Spleen (tissue), 11 donors: ENCODE measurements at regions not wholly inside any gene's neighbourhood (a gene's known extent, or its start where the extent isn't known, plus 50 kb on each side); places are given as distances from the start of the nearest gene placed in this dataset.

Experiments
- DNase-seq: peaks from one replicate; pipeline ENCODE4 v3.0.0-alpha.2; 2020
- H3K27ac ChIP-seq, 8 donors: fragments of 200-600 bp; sonication (generic) in 7 of 8; 1 replicate in 4 of 8; 2 replicates in 4 of 8; pipeline versions ENCODE4 v1.5.0 to v1.8.0; 2016 to 2021; ENCODE audit warnings: inconsistent platforms in 4 of 8, mild to moderate bottlenecking in 4 of 8, moderate library complexity in 1 of 8
- H3K27me3 ChIP-seq, 7 donors: fragments of 200-600 bp; sonication (generic) in 6 of 7; replicated peaks in 1 of 7; 1 replicate in 4 of 7; 2 replicates in 3 of 7; pipeline versions ENCODE4 v1.5.0 to v1.8.0; 2016 to 2021; ENCODE audit warnings: inconsistent platforms in 3 of 7, mild to moderate bottlenecking in 1 of 7
- H3K36me3 ChIP-seq, 6 donors: fragments of 200-600 bp; sonication (generic) in 5 of 6; 1 replicate in 4 of 6; 2 replicates in 2 of 6; pipeline versions ENCODE4 v1.5.0 to v1.8.0; 2016 to 2021; ENCODE audit warnings: inconsistent platforms in 2 of 6
- H3K4me1 ChIP-seq, 6 donors: fragments of 200-600 bp; sonication (generic) in 5 of 6; 1 replicate in 3 of 6; 2 replicates in 3 of 6; pipeline versions ENCODE4 v1.5.0 to v1.8.0; 2016 to 2021; ENCODE audit warnings: inconsistent platforms in 3 of 6
- H3K4me3 ChIP-seq, 8 donors: fragments of 200-600 bp; sonication (generic) in 7 of 8; 1 replicate in 4 of 8; 2 replicates in 4 of 8; pipeline versions ENCODE4 v1.5.0 to v1.8.0; 2016 to 2021; ENCODE audit warnings: inconsistent platforms in 4 of 8, mild to moderate bottlenecking in 4 of 8, moderate library complexity in 2 of 8
- H3K9me3 ChIP-seq, 8 donors: fragments of 200-600 bp; sonication (generic) in 7 of 8; 1 replicate in 4 of 8; 2 replicates in 4 of 8; pipeline versions ENCODE4 v1.5.0 to v1.8.0; 2016 to 2021; ENCODE audit warnings: inconsistent platforms in 4 of 8
- CTCF ChIP-seq, 11 experiments: fragments of 200-600 bp in 7 of 11; fragments of 450-650 bp in 4 of 11; sonication (generic) in 4 of 11; IDR thresholded peaks in 8 of 11; conservative IDR thresholded peaks in 3 of 11; 1 replicate in 7 of 11; 2 replicates in 4 of 11; pipeline versions ENCODE4 v1.4.0 to v1.8.0; 2016 to 2021; ENCODE audit warnings: antibody characterized with exemption in 11 of 11, inconsistent platforms in 4 of 11, mild to moderate bottlenecking in 1 of 11
- POLR2A ChIP-seq, 3 donors: fragments of 450-650 bp; IDR thresholded peaks; one replicate each; pipeline ENCODE4 v1.5.1; 2017; ENCODE audit warnings: antibody characterized with exemption in 3 of 3, mild to moderate bottlenecking in 1 of 3
- POLR2AphosphoS5 ChIP-seq, 3 donors: sonication (generic); formaldehyde crosslinking; IDR thresholded peaks; one replicate each; pipeline ENCODE4 v1.5.1; 2017; ENCODE audit warnings: antibody characterized with exemption in 3 of 3
- WGBS, 5 donors: extraction: QIAGEN DNeasy Blood & Tissue Kit in 3 of 5; methylation state at CpG; one replicate each; pipeline versions ENCODE4 v1.1.5 to v1.1.7; 2013 to 2018; 5-methylcytosine and 5-hydroxymethylcytosine counted together
- intact Hi-C: fragments of 100-400 bp; cut with DNase I; formaldehyde crosslinking; loops from one replicate; pipeline ENCODE4 v1.15.0; 2023; ENCODE audit warnings: low total_unique reads
- donor health status: healthy with polysubstance abuse.
- donor health status: DM: no; HTN: no; CAD: no; lungs with moderate emphysema.
- donor health status: DM: no; HTN: no; CAD: no.
- donor health status: Bipolar disorder and iron deficiency.
- donor health status: healthy.
- donor health status: DM: no; HTN: no; CAD: no.
- donor health status: DM: yes; HTN: yes; CAD: no.

- Histone ChIP-seq H3K4me1 (peaks cover 0 to 10% (median 0%) of the 10 kb centered on the region in 6 donors), H3K27ac (no peak overlapping the region), H3K9me3 (no peaks in the 10 kb centered on the region), H3K4me3 (no peak overlapping the region), H3K27me3 (no peaks in the 10 kb centered on the region), H3K36me3 (no peaks in the 10 kb centered on the region)
- DNase-seq = no peak
- no peak for TF ChIP-seq POLR2A (IDR thresholded peaks at IDR 0.05)
- no peak for TF ChIP-seq CTCF (IDR thresholded peaks at IDR 0.05 in 8 of 11, conservative IDR thresholded peaks at IDR 0.05 in 3 of 11)
- no peak for TF ChIP-seq POLR2AphosphoS5 (IDR thresholded peaks at IDR 0.05)
- intact Hi-C loops = no loop called here
- WGBS, 5 donors = 40 to 76% (median 65%) methylated on average over 1 of the region's 1 CpG
Observed at GRCh38 chr6:164398647-164399046, 910.8 kb downstream of the C6orf118 start.

- H3K4me1 ChIP-seq = peaks cover 0 to 10% (median 0%) of the 10 kb centered on the region in 6 donors
- no peaks in the 10 kb centered on the region for H3K9me3 ChIP-seq
- intact Hi-C loops = no loop called here
- no peak for DNase-seq
- no peaks in the 10 kb centered on the region for H3K36me3 ChIP-seq
- peak overlapping the region in 5 of 8 donors; percentile 2 to 52 (median 10) for H3K4me3 ChIP-seq
- 57 to 67% (median 62%) methylated on average over 9 of the region's 9 CpGs for WGBS, 5 donors
- TF ChIP-seq CTCF (IDR thresholded peaks at IDR 0.05 in 8 of 11, conservative IDR thresholded peaks at IDR 0.05 in 3 of 11) (no peak), POLR2A (IDR thresholded peaks at IDR 0.05) (no peak), POLR2AphosphoS5 (IDR thresholded peaks at IDR 0.05) (no peak)
- peak overlapping the region in 5 of 8 donors; percentile 29 to 59 (median 49) for H3K27ac ChIP-seq
- no peaks in the 10 kb centered on the region for H3K27me3 ChIP-seq
Observed at GRCh38 chr6:164396071-164397047, 913.0 kb downstream of the C6orf118 start.

- no peak overlapping the region for H3K4me3 ChIP-seq
- intact Hi-C loops = no loop called here
- H3K27ac ChIP-seq = no peak overlapping the region
- WGBS, 5 donors = 73 to 95% (median 84%) methylated on average over 1 of the region's 1 CpG
- no peak for DNase-seq
- H3K9me3 ChIP-seq = peaks cover 0 to 27% (median 20%) of the 10 kb centered on the region in 8 donors
- TF ChIP-seq POLR2AphosphoS5 (IDR thresholded peaks at IDR 0.05) = no peak
- TF ChIP-seq CTCF (IDR thresholded peaks at IDR 0.05 in 8 of 11, conservative IDR thresholded peaks at IDR 0.05 in 3 of 11) = no peak
- no peak for TF ChIP-seq POLR2A (IDR thresholded peaks at IDR 0.05)
- H3K4me1 ChIP-seq = no peaks in the 10 kb centered on the region
- no peaks in the 10 kb centered on the region for H3K36me3 ChIP-seq
- H3K27me3 ChIP-seq = no peaks in the 10 kb centered on the region
Observed at GRCh38 chr6:164379795-164380194, 929.6 kb downstream of the C6orf118 start.

GRCh38 chr6:164378330-164378729 is 931.1 kb downstream of the C6orf118 start:
- Histone ChIP-seq H3K27ac (no peak overlapping the region), H3K27me3 (no peaks in the 10 kb centered on the region), H3K4me1 (no peaks in the 10 kb centered on the region), H3K9me3 (peaks cover 0 to 27% (median 20%) of the 10 kb centered on the region in 8 donors), H3K36me3 (no peaks in the 10 kb centered on the region), H3K4me3 (no peak overlapping the region)
- no peak for DNase-seq
- TF ChIP-seq POLR2AphosphoS5 (IDR thresholded peaks at IDR 0.05) (no peak), POLR2A (IDR thresholded peaks at IDR 0.05) (no peak), CTCF (IDR thresholded peaks at IDR 0.05 in 8 of 11, conservative IDR thresholded peaks at IDR 0.05 in 3 of 11) (no peak)
- intact Hi-C loops = no loop called here
- 68 to 80% (median 75%) methylated on average over 2 of the region's 2 CpGs for WGBS, 5 donors
